Kidney (tissue), 13 donors: ENCODE measurements at regions not wholly inside any gene's neighbourhood (a gene's known extent, or its start where the extent isn't known, plus 50 kb on each side); places are given as distances from the start of the nearest gene placed in this dataset.

Experiments
- DNase-seq, 5 donors: peaks; one replicate each; pipeline ENCODE4 v3.0.0-alpha.2; 2013 to 2020
- FAIRE-seq: peaks from 2 replicates; lab custom pipeline; 2012; peaks lifted over from hg19 to GRCh38; lab: Jason Lieb, UNC
- H3K27ac ChIP-seq, 2 donors: one replicate each; pipeline ENCODE4 v1.7.0; 2013; ENCODE audit warnings: low read depth in 2 of 2, low read length in 2 of 2, inconsistent platforms in 1 of 2
- H3K27me3 ChIP-seq: one replicate; pipeline ENCODE4 v1.7.1; 2013; ENCODE audit warnings: low read length, inconsistent platforms; ENCODE audit not compliant: control insufficient read depth, insufficient read depth
- H3K36me3 ChIP-seq, 3 donors: one replicate each; pipeline versions ENCODE4 v1.7.0 to v1.7.1; 2013; ENCODE audit warnings: low read length in 3 of 3, control low read depth in 1 of 3, inconsistent platforms in 1 of 3; ENCODE audit not compliant: insufficient read depth in 3 of 3, control insufficient read depth in 2 of 3
- H3K4me1 ChIP-seq, 3 donors: one replicate each; pipeline versions ENCODE4 v1.7.0 to v1.7.1; 2013; ENCODE audit warnings: low read length in 3 of 3, inconsistent platforms in 1 of 3, low read depth in 1 of 3; ENCODE audit not compliant: control insufficient read depth in 2 of 3, insufficient read depth in 2 of 3
- H3K4me3 ChIP-seq, 3 donors: one replicate each; pipeline versions ENCODE4 v1.7.0 to v1.8.1; 2013; ENCODE audit warnings: low read length in 3 of 3, control low read depth in 1 of 3, inconsistent platforms in 1 of 3
- H3K9ac ChIP-seq, 3 donors: one replicate each; pipeline versions ENCODE4 v1.7.0 to v1.7.1; 2013; ENCODE audit warnings: low read length in 3 of 3, control low read depth in 1 of 3, inconsistent platforms in 1 of 3
- H3K9me3 ChIP-seq, 3 donors: one replicate each; pipeline versions ENCODE4 v1.7.0 to v1.7.1; 2013; ENCODE audit warnings: low read length in 3 of 3, control low read depth in 1 of 3, inconsistent platforms in 1 of 3; ENCODE audit not compliant: control insufficient read depth in 2 of 3, insufficient read depth in 1 of 3
- CTCF ChIP-seq: IDR thresholded peaks from 3 replicates; pipeline ENCODE4 v1.5.1; 2012; ENCODE audit warnings: mild to moderate bottlenecking, moderate library complexity, borderline replicate concordance; ENCODE audit not compliant: insufficient read depth; ENCODE audit errors: extremely low read depth
- intact Hi-C: fragments of 100-400 bp; cut with DNase I; formaldehyde crosslinking; loops from one replicate; pipeline ENCODE4 v1.11.1; 2022
- donor health status: control.
- donor health status: control.
- donor health status: control.
- donor health status: control.
- donor health status: control.
- donor health status: DM: yes; HTN: yes; CAD: no.
- donor health status: Normal renal cell carcinoma (clear cell type).

- no peaks in the 10 kb centered on the region for H3K27me3 ChIP-seq
- no peaks in the 10 kb centered on the region for H3K36me3 ChIP-seq
- H3K4me1 ChIP-seq, result no peaks in the 10 kb centered on the region
- H3K27ac ChIP-seq, result no peak overlapping the region
- no peak for FAIRE-seq
- H3K9ac ChIP-seq, result no peak overlapping the region
- DNase-seq, result no peak
- intact Hi-C loops, result no loop called here
- no peak overlapping the region for H3K4me3 ChIP-seq
- H3K9me3 ChIP-seq, result no peaks in the 10 kb centered on the region
- TF ChIP-seq CTCF, result no peak
Measured at GRCh38 chr4:157587681-157588423, 367.3 kb downstream of the GRIA2 start.

GRCh38 chr4:157582141-157582540 lies 361.6 kb downstream of the GRIA2 start:
- Histone ChIP-seq H3K4me3 (no peak overlapping the region), H3K9me3 (no peaks in the 10 kb centered on the region), H3K27ac (no peak overlapping the region), H3K27me3 (no peaks in the 10 kb centered on the region), H3K36me3 (no peaks in the 10 kb centered on the region), H3K4me1 (no peaks in the 10 kb centered on the region), H3K9ac (no peak overlapping the region)
- TF ChIP-seq CTCF, result no peak
- no peak for DNase-seq
- FAIRE-seq, result no peak
- intact Hi-C loops, result no loop called here

GRCh38 chr4:157576671-157577217 lies 356.2 kb downstream of the GRIA2 start:
- FAIRE-seq (no peak), DNase-seq (peak in 1 of 5 donors; percentile 1)
- no peaks in the 10 kb centered on the region for H3K9me3 ChIP-seq
- no peaks in the 10 kb centered on the region for H3K27me3 ChIP-seq
- H3K9ac ChIP-seq, result no peak overlapping the region
- intact Hi-C loops, result no loop called here
- H3K4me3 ChIP-seq, result no peak overlapping the region
- no peak overlapping the region for H3K27ac ChIP-seq
- H3K4me1 ChIP-seq, result no peaks in the 10 kb centered on the region
- TF ChIP-seq CTCF, result no peak
- no peaks in the 10 kb centered on the region for H3K36me3 ChIP-seq

GRCh38 chr4:157575339-157575738 lies 354.8 kb downstream of the GRIA2 start:
- Histone ChIP-seq H3K9me3 (no peaks in the 10 kb centered on the region), H3K27ac (no peak overlapping the region), H3K36me3 (no peaks in the 10 kb centered on the region), H3K27me3 (no peaks in the 10 kb centered on the region), H3K4me1 (no peaks in the 10 kb centered on the region), H3K4me3 (no peak overlapping the region), H3K9ac (no peak overlapping the region)
- TF ChIP-seq CTCF, result no peak
- FAIRE-seq (no peak), DNase-seq (peak in 1 of 5 donors; percentile 62)
- intact Hi-C loops, result no loop called here
